HEK293 (cell line): ENCODE measurements at regions not wholly inside any gene's neighbourhood (a gene's known extent, or its start where the extent isn't known, plus 50 kb on each side); places are given as distances from the start of the nearest gene placed in this dataset.

Experiments
- CTCF ChIA-PET: fragments of 350-600 bp; formaldehyde crosslinking; extraction: SDS; loops from one replicate; lab custom pipeline; 2021; ENCODE audit warnings: antibody characterized with exemption; lab: Yijun Ruan, JAX
- POLR2A ChIA-PET: fragments of 300-600 bp; formaldehyde crosslinking; extraction: SDS; loops from one replicate; lab custom pipeline; 2020; ENCODE audit warnings: antibody characterized with exemption, inconsistent platforms; lab: Yijun Ruan, JAX
- H3K27ac ChIP-seq: fragments of 200-500 bp; sonication (Bioruptor generic); 2 replicates; pipeline ENCODE4 v1.5.1; 2014; ENCODE audit warnings: low read depth, low read length, control low read depth, inconsistent platforms; ENCODE audit errors: extremely low read depth
- H3K36me3 ChIP-seq, 2 experiments: fragments of 200-500 bp in 1 of 2; sonication (Bioruptor generic) in 1 of 2; 1 replicate in 1 of 2; 2 replicates in 1 of 2; pipeline ENCODE4 v1.5.1; 2014 to 2017; ENCODE audit warnings: inconsistent platforms in 2 of 2, low read length in 2 of 2; ENCODE audit not compliant: control insufficient read depth in 2 of 2, insufficient read depth in 1 of 2
- H3K4me1 ChIP-seq: fragments of 200-500 bp; sonication (Bioruptor generic); 2 replicates; pipeline ENCODE4 v1.5.1; 2014; ENCODE audit warnings: mild to moderate bottlenecking, low read length, inconsistent platforms; ENCODE audit not compliant: control insufficient read depth, insufficient read depth
- H3K4me3 ChIP-seq: 2 replicates; pipeline ENCODE4 v1.5.1; 2011; ENCODE audit warnings: low read depth, mild to moderate bottlenecking, control low read depth, low read length, moderate library complexity
- H3K9me3 ChIP-seq: fragments of 200-500 bp; sonication (Bioruptor generic); 2 replicates; pipeline ENCODE4 v1.5.1; 2014; ENCODE audit warnings: low read depth, low read length, inconsistent platforms; ENCODE audit not compliant: control insufficient read depth, insufficient read depth
- FEZF1 ChIP-seq: fragments of 450-650 bp; formaldehyde crosslinking; IDR thresholded peaks from 2 replicates; pipeline ENCODE4 v1.5.1; 2016; ENCODE audit warnings: missing biosample characterization, missing genetic modification characterization
- HIC1 ChIP-seq: fragments of 450-650 bp; formaldehyde crosslinking; IDR thresholded peaks from 2 replicates; pipeline ENCODE4 v1.5.1; 2016; ENCODE audit warnings: missing biosample characterization, missing genetic modification characterization
- KLF16 ChIP-seq: fragments of 450-650 bp; formaldehyde crosslinking; IDR thresholded peaks from 2 replicates; pipeline ENCODE4 v1.5.1; 2017; ENCODE audit warnings: missing biosample characterization, missing genetic modification characterization
- OSR2 ChIP-seq: fragments of 450-650 bp; formaldehyde crosslinking; IDR thresholded peaks from 2 replicates; pipeline ENCODE4 v1.5.1; 2016; ENCODE audit warnings: missing biosample characterization, missing genetic modification characterization
- PATZ1 ChIP-seq: fragments of 450-650 bp; formaldehyde crosslinking; IDR thresholded peaks from 2 replicates; pipeline ENCODE4 v1.5.1; 2016; ENCODE audit warnings: missing biosample characterization, missing genetic modification characterization
- RBAK ChIP-seq: fragments of 450-650 bp; formaldehyde crosslinking; IDR thresholded peaks from 2 replicates; pipeline ENCODE4 v1.5.1; 2016; ENCODE audit warnings: missing biosample characterization, missing genetic modification characterization
- SETDB1 ChIP-seq: IDR thresholded peaks from one replicate; pipeline ENCODE4 v1.6.1; 2017; ENCODE audit warnings: mild to moderate bottlenecking, low read length, moderate library complexity, mixed read lengths; ENCODE audit not compliant: insufficient read length
- TCF7L2 ChIP-seq: IDR thresholded peaks from 2 replicates; pipeline ENCODE4 v1.6.1; 2011; ENCODE audit warnings: low read depth, mild to moderate bottlenecking, inconsistent platforms, low read length, moderate library complexity, borderline replicate concordance
- TRIM28 ChIP-seq: IDR thresholded peaks from 2 replicates; pipeline ENCODE4 v1.6.1; 2011; ENCODE audit warnings: low read length, control low read depth, borderline replicate concordance
- ZBTB44 ChIP-seq: fragments of 450-650 bp; IDR thresholded peaks from 2 replicates; pipeline ENCODE4 v1.5.1; 2018; ENCODE audit warnings: missing biosample characterization, mild to moderate bottlenecking, missing genetic modification characterization
- ZEB2 ChIP-seq: fragments of 450-650 bp; formaldehyde crosslinking; IDR thresholded peaks from 2 replicates; pipeline ENCODE4 v1.5.1; 2016; ENCODE audit warnings: missing biosample characterization, missing genetic modification characterization
- ZNF155 ChIP-seq: fragments of 450-650 bp; formaldehyde crosslinking; IDR thresholded peaks from 2 replicates; pipeline ENCODE4 v1.5.1; 2016; ENCODE audit warnings: missing biosample characterization, missing genetic modification characterization
- ZNF292 ChIP-seq: fragments of 450-650 bp; formaldehyde crosslinking; IDR thresholded peaks from 2 replicates; pipeline ENCODE4 v1.5.1; 2016; ENCODE audit warnings: low read depth, missing biosample characterization, missing genetic modification characterization, borderline replicate concordance
- ZNF311 ChIP-seq: fragments of 450-650 bp; formaldehyde crosslinking; IDR thresholded peaks from 2 replicates; pipeline ENCODE4 v1.5.1; 2017; ENCODE audit warnings: missing biosample characterization, missing genetic modification characterization, borderline replicate concordance
- ZNF341 ChIP-seq: fragments of 450-650 bp; formaldehyde crosslinking; IDR thresholded peaks from 2 replicates; pipeline ENCODE4; 2016; ENCODE audit warnings: low read depth, missing biosample characterization, missing genetic modification characterization
- ZNF362 ChIP-seq: fragments of 450-650 bp; formaldehyde crosslinking; IDR thresholded peaks from 2 replicates; pipeline ENCODE4 v1.5.1; 2016; ENCODE audit warnings: missing biosample characterization, missing genetic modification characterization
- ZNF548 ChIP-seq: fragments of 450-650 bp; formaldehyde crosslinking; IDR thresholded peaks from 2 replicates; pipeline ENCODE4 v1.5.1; 2016; ENCODE audit warnings: missing biosample characterization, missing genetic modification characterization
- ZNF560 ChIP-seq: fragments of 450-650 bp; formaldehyde crosslinking; IDR thresholded peaks from 2 replicates; pipeline ENCODE4 v1.5.1; 2017; ENCODE audit warnings: missing biosample characterization, missing genetic modification characterization, borderline replicate concordance
- ZNF596 ChIP-seq: fragments of 450-650 bp; IDR thresholded peaks from 2 replicates; pipeline ENCODE4 v1.5.0; 2018; ENCODE audit warnings: missing biosample characterization, mild to moderate bottlenecking, missing genetic modification characterization, moderate library complexity
- ZNF621 ChIP-seq: fragments of 450-650 bp; formaldehyde crosslinking; IDR thresholded peaks from 2 replicates; pipeline ENCODE4 v1.5.1; 2017; ENCODE audit warnings: missing biosample characterization, missing genetic modification characterization
- ZNF654 ChIP-seq: fragments of 450-650 bp; formaldehyde crosslinking; IDR thresholded peaks from 2 replicates; pipeline ENCODE4 v1.5.1; 2016; ENCODE audit warnings: low read depth, missing biosample characterization, missing genetic modification characterization
- ZNF701 ChIP-seq: fragments of 450-650 bp; formaldehyde crosslinking; IDR thresholded peaks from 2 replicates; pipeline ENCODE4 v1.5.1; 2016; ENCODE audit warnings: missing biosample characterization, missing genetic modification characterization
- ZSCAN4 ChIP-seq: fragments of 450-650 bp; formaldehyde crosslinking; IDR thresholded peaks from 2 replicates; pipeline ENCODE4 v1.5.1; 2017; ENCODE audit warnings: missing biosample characterization, missing genetic modification characterization
- ZSCAN5A ChIP-seq: fragments of 450-650 bp; formaldehyde crosslinking; IDR thresholded peaks from 2 replicates; pipeline ENCODE4 v1.5.1; 2016; ENCODE audit warnings: missing biosample characterization, missing genetic modification characterization
- ZXDB ChIP-seq: fragments of 450-650 bp; formaldehyde crosslinking; IDR thresholded peaks from 2 replicates; pipeline ENCODE4 v1.5.1; 2016; ENCODE audit warnings: missing biosample characterization, missing genetic modification characterization

GRCh38 chr1:90370686-90371447 is 346.2 kb downstream of the BARHL2 start (continued):
- TF ChIP-seq ZBTB44 (tag by site-specific recombination) (no peak), ZXDB (no peak), HIC1 (tag by site-specific recombination) (no peak)

- H3K9me3 ChIP-seq, result no peaks in the 10 kb centered on the region
- CTCF ChIA-PET, result no interaction called here
- H3K4me1 ChIP-seq, result no peaks in the 10 kb centered on the region
- no peak overlapping the region for H3K27ac ChIP-seq
- no peak for TF ChIP-seq ZSCAN5A (tag by site-specific recombination)
- no peak for TF ChIP-seq ZNF560
- no peak for TF ChIP-seq ZNF701
- TF ChIP-seq ZNF341, result no peak
- no peak for TF ChIP-seq ZNF311 (tag by site-specific recombination)
- no peak for TF ChIP-seq ZNF362 (tag by site-specific recombination)
- TF ChIP-seq ZSCAN4 (tag by site-specific recombination), result no peak
- no peak for TF ChIP-seq KLF16 (tag by site-specific recombination)
- TF ChIP-seq, all 188 proteins: peak for 0
- POLR2A ChIA-PET, result no interaction called here
- Histone ChIP-seq H3K36me3 (no peaks in the 10 kb centered on the region), H3K4me3 (no peak overlapping the region)
Measured at GRCh38 chr1:90362163-90362562, 354.9 kb downstream of the BARHL2 start.

- ChIA-PET POLR2A (no interaction called here), CTCF (interaction anchor here (0.5 kb wide), 1 partner anchor 667 kb away, joined by 3 read pairs; no protein-coding TSS in a partner anchor)
- no peak overlapping the region for H3K4me3 ChIP-seq
- no peak overlapping the region for H3K27ac ChIP-seq
- no peaks in the 10 kb centered on the region for H3K36me3 ChIP-seq
- H3K9me3 ChIP-seq, result no peaks in the 10 kb centered on the region
- no peaks in the 10 kb centered on the region for H3K4me1 ChIP-seq
- no peak for TF ChIP-seq RBAK (tag by site-specific recombination)
- TF ChIP-seq ZNF654, result no peak
- no peak for TF ChIP-seq ZEB2 (tag by site-specific recombination)
- no peak for TF ChIP-seq ZNF621 (tag by site-specific recombination)
- TF ChIP-seq TCF7L2, result no peak
- no peak for TF ChIP-seq ZNF596 (tag by site-specific recombination)
- TF ChIP-seq ZNF548 (tag by site-specific recombination), result no peak
- no peak for TF ChIP-seq ZNF292 (tag by site-specific recombination)
- no peak for TF ChIP-seq TRIM28
- TF ChIP-seq ZNF155 (tag by site-specific recombination), result no peak
- no peak for TF ChIP-seq FEZF1 (tag by site-specific recombination)
- TF ChIP-seq PATZ1 (tag by site-specific recombination), result no peak
- no peak for TF ChIP-seq SETDB1
- TF ChIP-seq OSR2 (tag by site-specific recombination), result no peak
Measured at GRCh38 chr1:90361026-90361425, 356.1 kb downstream of the BARHL2 start.
